Colonic mucosa (tissue), 4 donors: ENCODE measurements at regions not wholly inside any gene's neighbourhood (a gene's known extent, or its start where the extent isn't known, plus 50 kb on each side); places are given as distances from the start of the nearest gene placed in this dataset.

Experiments
- DNase-seq: peaks from one replicate; pipeline ENCODE4 v3.0.0-alpha.2; 2020
- H3K27ac ChIP-seq: fragments of 200-600 bp; one replicate; pipeline ENCODE4 v1.8.0; 2021
- H3K27me3 ChIP-seq: fragments of 200-600 bp; one replicate; pipeline ENCODE4 v1.8.0; 2021
- H3K36me3 ChIP-seq: fragments of 200-600 bp; one replicate; pipeline ENCODE4 v1.8.0; 2021
- H3K4me1 ChIP-seq: fragments of 200-600 bp; one replicate; pipeline ENCODE4 v1.8.0; 2021; ENCODE audit warnings: mild to moderate bottlenecking
- H3K4me3 ChIP-seq: fragments of 200-600 bp; one replicate; pipeline ENCODE4 v1.8.0; 2021
- H3K9ac ChIP-seq, 2 donors: one replicate each; pipeline ENCODE4 v1.7.0; 2013; ENCODE audit warnings: control low read depth in 2 of 2, low read depth in 2 of 2, low read length in 2 of 2
- H3K9me3 ChIP-seq: fragments of 200-600 bp; one replicate; pipeline ENCODE4 v1.8.0; 2021
- CTCF ChIP-seq: fragments of 200-600 bp; IDR thresholded peaks from one replicate; pipeline ENCODE4 v1.8.0; 2022; ENCODE audit warnings: antibody characterized with exemption, mild to moderate bottlenecking
- intact Hi-C: fragments of 100-400 bp; cut with DNase I; formaldehyde crosslinking; loops from one replicate; pipeline ENCODE4 v1.14.1; 2022
- donor health status: healthy.
- donor health status: DM: no; HTN: no; CAD: no.
- donor health status: DM: no; HTN: no; CAD: no.

GRCh38 chr17:34199454-34199853 lies 55.6 kb upstream of the CCL2 start:
- TF ChIP-seq CTCF = no peak
- H3K27me3 ChIP-seq = no peaks in the 10 kb centered on the region
- H3K4me1 ChIP-seq = no peaks in the 10 kb centered on the region
- H3K36me3 ChIP-seq = no peaks in the 10 kb centered on the region
- intact Hi-C loops = no loop called here
- no peak overlapping the region for H3K27ac ChIP-seq
- no peaks in the 10 kb centered on the region for H3K9me3 ChIP-seq
- H3K9ac ChIP-seq = no peak overlapping the region
- DNase-seq = no peak
- no peak overlapping the region for H3K4me3 ChIP-seq

GRCh38 chr17:34199932-34200534 lies 55.1 kb upstream of the CCL2 start:
- intact Hi-C loops = loop anchor here (1.0 kb wide), 1 partner anchor 161 kb away; no protein-coding TSS in a partner anchor
- H3K27ac ChIP-seq = no peak overlapping the region
- TF ChIP-seq CTCF = peak; percentile 99

GRCh38 chr17:34201225-34201624 lies 53.9 kb upstream of the CCL2 start:
- no peak overlapping the region for H3K9ac ChIP-seq
- H3K27me3 ChIP-seq = no peaks in the 10 kb centered on the region
- no peak overlapping the region for H3K27ac ChIP-seq
- DNase-seq = no peak
- H3K36me3 ChIP-seq = no peaks in the 10 kb centered on the region
- H3K4me3 ChIP-seq = no peak overlapping the region
- no peaks in the 10 kb centered on the region for H3K9me3 ChIP-seq
- TF ChIP-seq CTCF = no peak
- intact Hi-C loops = no loop called here
- no peaks in the 10 kb centered on the region for H3K4me1 ChIP-seq

More at GRCh38 chr17:34199932-34200534, 55.1 kb upstream of the CCL2 start:
- H3K4me3 ChIP-seq = no peak overlapping the region
- no peaks in the 10 kb centered on the region for H3K4me1 ChIP-seq
- H3K27me3 ChIP-seq = no peaks in the 10 kb centered on the region
- no peaks in the 10 kb centered on the region for H3K36me3 ChIP-seq
- no peaks in the 10 kb centered on the region for H3K9me3 ChIP-seq
- no peak overlapping the region for H3K9ac ChIP-seq
- peak; percentile 78 for DNase-seq

GRCh38 chr17:34201767-34202166 lies 53.3 kb upstream of the CCL2 start:
- H3K9ac ChIP-seq = no peak overlapping the region
- H3K27me3 ChIP-seq = no peaks in the 10 kb centered on the region
- no peaks in the 10 kb centered on the region for H3K36me3 ChIP-seq
- no peak for TF ChIP-seq CTCF
- no peaks in the 10 kb centered on the region for H3K9me3 ChIP-seq
- no peaks in the 10 kb centered on the region for H3K4me1 ChIP-seq
- no peak overlapping the region for H3K4me3 ChIP-seq
- no peak for DNase-seq
- intact Hi-C loops = no loop called here
- H3K27ac ChIP-seq = no peak overlapping the region

- H3K9me3 ChIP-seq = no peaks in the 10 kb centered on the region
- TF ChIP-seq CTCF = no peak
- no peak for DNase-seq
- H3K4me3 ChIP-seq = no peak overlapping the region
- intact Hi-C loops = no loop called here
- H3K27ac ChIP-seq = no peak overlapping the region
- H3K36me3 ChIP-seq = no peaks in the 10 kb centered on the region
- no peaks in the 10 kb centered on the region for H3K27me3 ChIP-seq
- H3K4me1 ChIP-seq = no peaks in the 10 kb centered on the region
- H3K9ac ChIP-seq = no peak overlapping the region
These were observed 52.0 kb upstream of the CCL2 start for GRCh38 chr17:34203018-34203638.
